ENCODE measurements at regions not wholly inside any gene's neighbourhood (a gene's known extent, or its start where the extent isn't known, plus 50 kb on each side); places are given as distances from the start of the nearest gene placed in this dataset.
"Not testable (repeated sequence)": the region's sequence is repeated elsewhere in the genome, so short reads cannot be mapped to it uniquely, and the experiment has no call there.

GRCh38 chr4:165548702-165549101 is 169.9 kb downstream of the CPE start:
- no peak for TF ChIP-seq POLR2A (IDR thresholded peaks at IDR 0.05; ENCODE audit: low read depth, low read length)
- FAIRE-seq (no peak), DNase-seq (ENCODE audit: insufficient read length, low spot score) (no peak)

GRCh38 chr4:165553221-165553810 is 174.5 kb downstream of the CPE start:
- no peak for TF ChIP-seq POLR2A (IDR thresholded peaks at IDR 0.05; ENCODE audit: low read depth, low read length)
- FAIRE-seq: no peak
- no peak for DNase-seq (ENCODE audit: insufficient read length, low spot score)

DNA sequence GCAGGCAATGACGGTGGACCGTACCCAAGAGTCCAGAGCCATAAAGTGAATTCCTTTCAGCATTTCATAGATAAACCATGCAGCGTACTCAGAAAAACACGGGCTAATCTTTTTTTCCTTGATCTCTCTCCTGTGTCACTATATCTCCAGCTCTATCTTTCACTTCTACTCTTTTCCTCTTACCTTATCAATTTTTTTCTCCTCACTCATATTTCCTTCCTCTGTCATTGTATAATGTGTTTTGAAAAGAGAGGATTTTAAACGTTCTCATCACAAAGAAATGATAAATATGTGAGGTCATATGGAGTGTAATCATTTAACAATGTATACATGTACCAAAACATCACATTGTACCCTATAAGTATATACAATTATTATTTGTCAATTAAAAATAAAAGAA is 176.5 kb downstream of the CPE start:
- FAIRE-seq (no peak), DNase-seq (ENCODE audit: insufficient read length, low spot score) (no peak)
- TF ChIP-seq POLR2A (IDR thresholded peaks at IDR 0.05; ENCODE audit: low read depth, low read length): no peak

DNA sequence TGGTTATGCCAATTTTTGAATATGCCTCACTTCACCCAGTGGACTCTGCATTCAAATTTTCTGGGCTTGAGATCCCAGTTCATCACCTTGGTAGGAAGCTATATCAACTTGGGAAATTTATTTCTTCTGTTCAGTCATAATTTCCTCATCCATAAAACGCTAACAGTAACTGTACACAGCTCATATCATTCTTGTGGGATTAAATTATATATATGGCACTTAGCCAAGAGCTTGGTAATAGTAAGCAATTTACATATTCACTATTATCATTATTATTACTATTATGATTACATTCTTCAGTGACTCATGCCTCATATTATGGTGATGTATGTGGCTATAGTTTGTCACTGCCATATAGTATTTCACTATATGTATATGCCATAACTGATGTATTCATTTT is 177.6 kb downstream of the CPE start:
- TF ChIP-seq POLR2A (IDR thresholded peaks at IDR 0.05; ENCODE audit: low read depth, low read length): no peak
- DNase-seq (ENCODE audit: insufficient read length, low spot score) (no peak), FAIRE-seq (no peak)

DNA sequence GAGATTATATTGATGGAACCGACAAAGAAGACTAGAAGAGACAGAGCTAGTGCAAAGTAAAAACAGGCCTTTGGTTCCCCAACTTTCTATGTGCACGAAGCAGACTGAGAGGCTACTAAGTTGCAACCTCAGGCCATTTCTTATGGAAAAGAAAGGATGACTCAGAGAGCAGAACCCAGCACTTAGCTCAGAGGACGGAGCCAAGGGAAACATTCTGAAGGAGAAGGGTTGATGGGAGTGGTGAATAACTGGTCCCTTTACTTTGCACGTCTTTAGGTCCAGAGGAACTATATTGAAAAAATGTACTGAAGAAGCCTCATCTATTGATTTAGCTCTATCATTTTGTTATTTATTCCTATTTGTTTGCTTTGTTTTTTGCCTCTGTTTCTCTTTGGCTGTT is 182.1 kb downstream of the CPE start:
- DNase-seq (ENCODE audit: insufficient read length, low spot score) (no peak), FAIRE-seq (no peak)

DNA sequence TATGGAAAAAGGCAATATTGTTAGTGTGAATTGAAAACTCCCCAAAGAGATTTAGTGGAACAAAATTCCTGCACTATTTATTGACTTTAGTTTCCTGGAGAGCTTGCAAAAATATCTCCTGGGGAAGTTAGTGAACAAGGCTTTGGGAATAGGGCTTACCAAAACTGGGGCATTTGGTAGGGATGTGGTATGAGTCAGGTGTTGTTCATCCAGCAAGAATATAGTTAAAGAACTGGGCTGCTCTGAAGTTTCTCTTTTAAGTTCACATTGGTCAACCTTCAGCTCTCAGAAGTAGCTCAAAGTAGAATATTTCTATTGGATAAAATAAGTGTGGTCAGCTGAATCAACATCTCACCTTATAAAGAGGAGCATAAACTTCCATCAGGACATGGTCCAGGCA is 185.0 kb downstream of the CPE start:
- no peak for FAIRE-seq

More for the DNA sequence above, 182.1 kb downstream of the CPE start:
- TF ChIP-seq POLR2A (IDR thresholded peaks at IDR 0.05; ENCODE audit: low read depth, low read length): no peak

GRCh38 chr4:165569031-165569430 is 190.2 kb downstream of the CPE start:
- TF ChIP-seq POLR2A (IDR thresholded peaks at IDR 0.05; ENCODE audit: low read depth, low read length): no peak
- FAIRE-seq: no peak
- DNase-seq (ENCODE audit: insufficient read length, low spot score): no peak

More for the DNA sequence above, 185.0 kb downstream of the CPE start:
- no peak for TF ChIP-seq POLR2A (IDR thresholded peaks at IDR 0.05; ENCODE audit: low read depth, low read length)
- peak; percentile 1 for DNase-seq (ENCODE audit: insufficient read length, low spot score)

DNA sequence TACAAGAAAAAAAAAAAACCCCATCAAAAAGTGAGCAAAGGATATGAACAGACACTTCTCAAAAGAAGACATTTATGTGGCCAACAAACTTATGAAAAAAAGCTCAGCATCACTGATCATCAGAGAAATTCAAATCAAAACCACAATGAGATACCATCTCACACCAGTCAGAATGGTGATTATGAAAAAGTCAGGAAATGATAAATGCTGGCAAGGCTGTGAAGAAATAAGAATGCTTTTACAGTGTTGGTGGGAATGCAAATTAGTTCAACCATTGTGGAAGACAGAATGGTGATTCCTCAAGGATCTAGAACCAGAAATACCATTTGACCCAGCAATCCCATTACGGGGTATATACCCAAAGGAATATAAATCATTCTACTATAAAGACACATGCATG is 192.7 kb downstream of the CPE start:
- not testable (repeated sequence) for FAIRE-seq

DNA sequence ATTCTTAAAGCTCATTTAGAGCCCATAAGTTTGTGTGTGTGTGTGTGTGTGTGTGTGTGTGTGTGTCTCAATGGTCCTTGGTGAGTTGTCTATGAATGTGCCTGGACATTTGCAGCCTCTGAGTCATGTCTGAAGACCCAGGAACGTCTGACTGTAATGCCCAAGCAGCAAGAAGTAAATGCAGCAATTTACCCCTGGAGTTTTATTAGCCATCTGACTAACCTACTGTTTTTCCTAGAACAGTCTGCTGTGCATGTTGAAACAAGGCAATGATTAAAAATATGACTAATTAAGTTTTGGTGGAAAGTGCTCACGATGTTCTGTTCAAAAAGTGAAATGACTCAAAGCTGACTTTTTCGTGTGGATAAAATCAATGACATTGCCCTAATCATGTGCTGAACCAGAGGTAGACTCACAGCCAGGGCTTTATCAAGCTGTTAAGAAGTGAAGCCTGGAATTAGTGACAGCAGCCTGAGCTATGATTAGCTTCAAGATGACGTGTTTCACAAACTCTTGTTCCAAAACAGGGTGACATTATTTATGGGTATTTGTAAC is 201.6 kb downstream of the CPE start:
- FAIRE-seq (peak; percentile 91), DNase-seq (ENCODE audit: insufficient read length, low spot score) (peak; percentile 18)
- TF ChIP-seq POLR2A (IDR thresholded peaks at IDR 0.05; ENCODE audit: low read depth, low read length): no peak

More for the DNA sequence above, 192.7 kb downstream of the CPE start:
- DNase-seq (ENCODE audit: insufficient read length, low spot score): not testable (repeated sequence)

DNA sequence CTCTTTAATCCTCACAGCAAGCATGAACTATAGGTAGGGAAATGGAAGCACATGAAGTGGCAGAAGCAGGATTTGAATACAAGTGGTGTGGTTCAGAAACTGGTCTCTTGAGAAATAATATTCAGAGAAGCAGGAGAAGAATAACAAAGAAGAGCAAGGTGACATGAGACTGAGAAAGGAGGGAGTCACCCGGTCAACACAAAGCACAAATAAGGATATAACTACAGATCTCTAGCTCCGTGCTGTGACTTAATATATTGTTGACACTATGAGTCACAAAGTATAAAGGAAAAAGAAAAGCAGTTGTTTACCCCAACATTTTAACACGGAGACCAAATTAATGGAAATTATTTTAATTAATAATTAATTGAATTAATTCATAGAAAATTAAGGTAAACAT is 204.5 kb downstream of the CPE start:
- no peak for DNase-seq (ENCODE audit: insufficient read length, low spot score)
- no peak for TF ChIP-seq POLR2A (IDR thresholded peaks at IDR 0.05; ENCODE audit: low read depth, low read length)
- no peak for FAIRE-seq

DNA sequence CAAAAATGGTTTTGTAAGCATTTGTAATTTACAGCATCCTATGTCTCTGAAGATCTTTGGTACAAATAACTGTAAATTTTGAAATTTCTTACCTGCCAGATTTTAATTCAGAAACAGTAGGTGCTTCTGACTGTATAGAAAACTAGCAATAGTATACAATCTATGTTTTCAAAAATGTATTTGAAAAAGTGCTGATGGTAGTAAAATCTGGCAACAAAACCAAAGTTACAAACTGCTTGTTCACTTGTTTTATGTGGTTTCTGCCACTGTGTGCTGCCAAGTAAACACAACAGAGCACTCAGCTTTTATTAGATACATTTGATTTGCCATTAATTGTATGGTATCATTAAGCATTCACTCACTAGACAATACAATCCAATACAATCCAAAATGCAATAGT is 206.1 kb downstream of the CPE start:
- FAIRE-seq: no peak
- no peak for TF ChIP-seq POLR2A (IDR thresholded peaks at IDR 0.05; ENCODE audit: low read depth, low read length)

GRCh38 chr4:165588534-165589315 is 209.9 kb downstream of the CPE start:
- no peak for TF ChIP-seq POLR2A (IDR thresholded peaks at IDR 0.05; ENCODE audit: low read depth, low read length)
- no peak for DNase-seq (ENCODE audit: insufficient read length, low spot score)
- FAIRE-seq: no peak

More for the DNA sequence above, 206.1 kb downstream of the CPE start:
- DNase-seq (ENCODE audit: insufficient read length, low spot score): no peak

DNA sequence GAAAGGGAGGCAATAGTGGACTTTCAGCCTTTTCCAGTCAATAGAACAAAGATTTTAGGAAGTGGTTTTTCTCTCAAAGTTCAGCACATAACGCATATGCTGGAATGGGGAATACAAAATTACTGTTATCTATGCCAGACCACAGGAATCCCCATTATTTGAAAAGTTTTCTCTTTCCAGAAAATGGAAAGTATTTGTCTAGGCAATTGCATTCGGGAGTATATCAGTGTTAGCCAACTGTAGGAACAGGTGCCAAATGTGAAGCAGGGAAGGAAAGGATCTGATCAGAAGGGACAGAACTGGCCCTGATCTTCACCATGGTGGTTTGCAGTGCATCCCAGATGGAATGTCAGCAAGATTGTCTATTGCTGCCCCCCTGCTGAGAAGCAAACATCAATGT is 213.6 kb downstream of the CPE start:
- no peak for TF ChIP-seq POLR2A (IDR thresholded peaks at IDR 0.05; ENCODE audit: low read depth, low read length)
- DNase-seq (ENCODE audit: insufficient read length, low spot score) (no peak), FAIRE-seq (no peak)

DNA sequence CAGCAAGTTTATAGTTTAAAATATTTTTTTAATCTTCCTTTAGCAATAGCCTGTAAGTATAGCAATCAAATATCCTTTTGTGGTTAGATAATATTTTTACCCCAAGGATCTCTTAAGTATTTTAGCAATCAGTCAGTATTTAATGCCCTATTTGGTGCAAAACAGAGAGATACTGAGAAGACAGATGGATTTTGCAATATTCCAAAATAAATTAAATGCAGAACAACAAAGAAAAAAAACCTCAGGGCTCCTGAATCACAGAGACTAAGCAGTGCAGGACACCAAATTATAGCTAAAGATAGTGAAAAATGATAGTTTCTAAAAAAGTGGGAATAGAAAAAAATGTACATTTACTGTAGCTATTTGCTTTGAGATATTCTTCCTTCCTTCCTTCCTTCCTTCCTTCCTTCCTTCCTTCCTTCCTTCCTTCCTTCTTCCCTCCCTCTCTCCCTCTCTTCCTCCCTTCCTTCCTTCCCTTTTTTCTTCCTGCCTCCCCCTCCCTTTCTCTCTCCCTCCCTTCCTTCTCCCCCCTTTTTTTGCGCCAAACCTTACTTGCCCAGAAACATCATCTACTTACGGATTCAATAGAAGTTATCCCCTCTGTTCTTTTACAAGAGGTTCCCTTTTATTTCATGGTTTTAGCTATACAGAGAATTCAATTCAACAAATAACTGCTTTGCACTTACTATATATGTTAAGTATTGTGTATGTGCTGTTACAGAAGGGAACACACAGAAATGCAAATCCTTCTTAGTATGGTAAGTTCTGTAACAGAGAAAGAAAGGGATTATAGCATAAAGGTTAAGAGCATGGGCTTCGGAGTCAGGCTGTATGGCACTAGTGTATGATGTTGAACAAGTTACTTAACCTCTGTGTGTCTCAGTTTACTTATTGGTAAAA is 219.0 kb downstream of the CPE start:
- DNase-seq (ENCODE audit: insufficient read length, low spot score) (no peak), FAIRE-seq (no peak)
- TF ChIP-seq POLR2A (IDR thresholded peaks at IDR 0.05; ENCODE audit: low read depth, low read length): no peak
